ENCODE measurements at regions not wholly inside any gene's neighbourhood (a gene's known extent, or its start where the extent isn't known, plus 50 kb on each side); places are given as distances from the start of the nearest gene placed in this dataset.
"Not testable (repeated sequence)": the region's sequence is repeated elsewhere in the genome, so short reads cannot be mapped to it uniquely, and the experiment has no call there.

DNA sequence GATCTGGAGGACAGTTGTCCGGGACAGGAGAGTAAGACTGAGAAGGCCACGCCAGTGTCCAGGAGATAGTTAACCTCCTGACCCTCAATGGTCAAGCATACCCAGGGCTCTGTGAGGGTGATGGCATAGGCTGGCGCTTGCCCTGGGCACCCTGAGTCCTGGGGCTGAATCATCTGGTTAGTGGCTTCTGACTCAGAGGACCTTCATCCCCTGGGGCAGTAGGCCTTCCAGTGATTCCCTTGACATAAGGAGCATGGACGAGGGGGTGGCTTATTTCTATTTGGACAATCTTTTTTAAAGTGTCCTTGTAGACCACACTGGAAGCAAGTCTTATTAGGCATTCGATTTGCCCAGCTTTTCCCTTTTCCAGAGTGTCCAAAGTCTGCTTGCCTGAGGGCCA, 108.4 kb upstream of the SHISA3 start:
- DNase-seq = not testable (repeated sequence)

DNA sequence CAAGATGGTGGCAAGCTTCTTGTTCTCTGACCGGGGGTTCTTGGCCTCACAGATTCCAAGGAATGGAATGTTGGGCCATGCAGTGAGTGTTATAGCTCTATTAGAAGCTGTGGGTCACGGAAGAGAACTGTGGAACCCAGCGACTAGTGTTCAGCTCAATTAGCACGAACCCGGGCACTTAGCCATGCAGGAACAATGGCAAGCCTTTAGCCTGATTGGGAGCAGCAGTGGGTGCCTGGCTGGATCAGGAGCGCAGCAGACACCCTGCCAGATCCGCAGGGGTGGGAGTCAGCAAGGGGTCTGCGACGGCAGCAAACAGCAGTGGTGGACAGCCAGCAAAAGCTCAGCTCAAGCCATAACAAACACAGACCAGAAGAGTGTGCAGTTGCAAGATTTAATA, 105.1 kb upstream of the SHISA3 start:
- DNase-seq = not testable (repeated sequence)

DNA sequence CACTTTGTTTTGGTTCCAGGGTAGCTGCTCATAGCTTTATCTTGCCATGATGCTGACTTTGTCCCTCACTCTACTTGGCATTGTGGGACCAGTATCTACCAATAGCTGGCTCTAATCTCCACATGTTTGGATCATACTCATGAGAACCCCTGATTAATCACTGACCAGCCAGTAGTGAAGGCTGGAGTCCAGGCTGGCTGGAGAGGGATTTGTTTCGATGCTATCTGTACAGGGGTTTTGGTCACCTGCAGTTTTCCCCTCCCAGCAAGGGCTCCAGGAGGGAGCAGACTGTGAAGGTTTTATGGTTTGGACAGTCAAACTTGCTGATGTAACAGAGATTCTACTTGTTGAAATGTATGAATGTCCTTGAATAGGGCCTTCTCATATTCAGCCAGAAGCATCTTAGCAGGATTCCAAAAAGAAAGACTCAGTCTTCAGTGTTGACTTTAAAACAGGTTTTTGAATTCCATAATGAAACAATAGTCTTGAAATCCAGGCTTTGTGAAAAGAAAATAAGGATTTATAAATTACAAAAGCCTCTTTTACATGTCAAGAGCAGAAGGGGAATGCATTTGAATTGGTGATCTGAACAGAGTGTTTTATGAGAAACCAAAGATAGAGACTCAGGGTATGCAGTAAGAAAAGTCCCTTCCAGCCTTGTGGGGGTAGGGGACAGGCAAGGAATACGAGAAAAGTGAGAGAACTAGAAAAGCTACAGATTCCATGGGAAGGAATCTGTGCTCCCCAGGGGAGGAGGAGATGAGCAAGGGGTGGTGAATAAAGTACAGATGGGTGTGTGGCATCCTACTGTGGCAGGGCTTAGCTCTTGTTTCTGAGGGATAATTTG, 103.1 kb upstream of the SHISA3 start:
- DNase-seq = no peak

DNA sequence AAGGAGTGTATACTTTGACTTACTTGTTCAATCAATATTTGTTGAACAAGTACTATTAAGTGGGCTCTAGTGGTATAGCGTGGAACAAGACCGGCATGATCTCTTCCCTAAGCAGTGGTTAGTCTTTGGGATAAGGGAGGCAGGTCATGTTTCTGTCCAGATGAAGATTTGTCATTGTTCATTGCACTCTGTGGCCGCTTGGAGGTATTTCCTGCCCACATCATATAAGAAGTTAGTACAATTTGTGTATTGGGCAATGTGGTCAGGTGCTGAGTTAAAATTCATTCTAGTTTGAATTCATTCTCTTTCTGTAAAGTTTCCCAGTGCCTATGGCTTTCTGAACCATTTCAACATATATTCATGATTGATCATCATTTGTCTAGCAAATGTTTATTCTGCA, 101.1 kb upstream of the SHISA3 start:
- DNase-seq = no peak

DNA sequence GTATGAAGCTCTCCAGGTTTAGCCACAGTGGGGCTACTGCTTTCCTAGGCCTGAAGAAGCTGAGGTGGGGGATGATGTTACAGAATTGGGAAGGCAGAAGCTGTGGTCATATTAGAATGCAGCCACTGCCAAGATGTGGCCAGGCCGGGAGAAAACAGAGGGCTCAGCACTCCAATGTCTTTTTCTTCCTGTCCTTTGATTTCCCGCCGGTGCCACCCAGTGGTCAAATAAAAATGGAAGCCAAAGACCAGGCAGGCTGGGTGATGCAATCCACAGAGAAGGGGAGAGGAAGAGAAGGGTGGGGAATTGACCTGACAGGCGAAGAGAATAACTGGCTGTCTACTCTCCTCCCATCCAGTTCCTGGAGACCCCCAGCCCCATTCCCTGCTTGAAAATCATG, 94.9 kb upstream of the SHISA3 start:
- no peak for DNase-seq

DNA sequence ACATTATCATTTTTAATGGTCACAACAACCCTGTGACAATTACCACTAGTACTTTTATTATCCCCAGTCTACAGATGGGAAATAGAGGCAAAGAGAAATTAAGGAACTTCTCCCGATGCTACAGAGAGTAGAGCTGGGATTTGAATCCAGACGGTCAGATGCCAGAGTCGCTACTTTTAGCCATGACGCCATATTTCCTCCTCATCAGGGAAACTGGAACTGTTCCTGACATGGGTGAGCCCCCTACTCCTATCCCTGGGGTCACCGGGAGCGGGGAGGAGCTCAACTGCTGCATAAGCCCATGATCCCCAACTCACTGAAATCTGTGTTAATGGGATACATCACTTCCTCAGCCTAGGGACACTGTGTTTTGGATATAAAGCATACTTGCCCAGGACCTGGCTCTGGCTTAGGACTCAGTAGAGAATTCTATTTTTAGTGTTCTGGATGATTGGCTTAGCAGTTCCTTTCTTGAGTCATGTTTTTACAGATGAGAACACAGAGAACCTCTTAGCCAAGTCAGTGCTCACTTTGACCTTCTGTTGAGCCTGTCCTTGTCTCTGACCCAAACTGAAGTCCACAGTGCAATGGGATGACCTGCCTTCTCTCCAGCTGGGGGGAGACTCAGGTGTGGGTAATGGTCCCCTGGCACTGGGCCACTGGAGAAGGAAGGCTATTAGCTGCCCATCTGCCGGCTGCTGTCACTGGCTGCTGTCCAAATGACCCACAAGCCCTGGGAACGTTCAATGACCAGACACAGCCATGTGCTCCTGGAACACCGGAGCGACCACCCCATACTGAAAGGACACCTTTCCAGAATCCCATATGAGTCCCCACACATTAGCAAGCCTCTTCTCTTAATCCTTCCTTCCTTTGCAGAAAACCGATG, 90.8 kb upstream of the SHISA3 start:
- no peak for DNase-seq

DNA sequence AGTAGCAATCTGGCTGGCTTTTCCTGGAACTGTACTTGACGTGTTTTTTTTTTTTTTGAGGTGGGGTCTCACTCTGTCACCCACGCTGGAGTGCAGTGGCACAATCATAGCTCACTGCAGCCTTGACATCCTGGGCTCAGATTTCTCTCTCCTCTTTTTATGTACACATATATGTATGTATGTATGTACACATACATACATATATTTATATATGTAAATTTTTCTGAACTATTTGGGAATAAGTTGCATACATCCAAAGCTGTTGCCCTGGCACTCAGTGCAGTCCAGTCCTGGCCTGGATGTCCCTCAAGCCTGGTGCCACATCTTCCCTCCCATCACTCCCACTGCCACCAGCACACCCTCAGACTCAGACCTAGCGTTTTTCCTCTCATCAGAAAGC, 89.0 kb upstream of the SHISA3 start:
- DNase-seq = no peak

DNA sequence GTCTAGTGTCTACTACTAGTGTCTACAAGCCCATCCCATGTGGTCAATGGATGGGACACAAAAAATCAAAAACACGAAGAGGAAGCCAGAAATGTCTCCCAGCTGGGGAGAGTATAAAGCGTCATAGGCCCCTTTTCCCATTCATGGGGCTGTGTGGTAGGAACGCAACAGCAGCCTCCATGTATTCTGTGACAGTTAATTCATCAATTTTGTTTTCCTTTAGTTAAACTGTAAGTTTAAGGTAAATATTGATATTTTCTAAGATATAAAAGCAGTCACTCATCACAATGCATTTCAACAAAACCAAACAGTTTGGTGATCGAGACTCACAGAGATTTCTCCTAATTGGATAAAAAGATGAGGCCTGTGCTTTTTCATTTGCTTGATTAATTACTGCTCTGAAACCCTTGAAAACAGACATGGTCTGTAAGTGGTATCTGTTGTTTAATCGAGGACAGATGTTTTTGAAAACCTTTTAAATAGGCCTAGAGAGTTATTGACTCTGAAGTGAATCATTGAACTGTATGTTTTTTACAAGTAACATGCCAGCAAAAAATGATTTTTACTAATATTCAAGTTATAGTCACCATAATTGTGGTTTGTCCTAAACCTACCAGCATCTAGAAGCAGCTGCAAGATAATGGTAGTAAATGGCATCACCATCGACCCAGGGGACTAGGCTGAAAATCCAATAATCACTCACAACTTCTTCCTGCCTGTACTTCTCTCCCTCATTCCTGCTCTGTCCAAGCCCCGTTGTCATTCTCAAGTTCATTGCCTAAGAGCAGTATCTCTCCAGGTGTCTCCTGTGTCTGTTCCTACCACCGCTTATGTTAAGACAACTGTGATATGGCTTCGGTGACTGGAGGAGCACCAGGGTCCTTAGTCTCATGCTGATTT, 87.7 kb upstream of the SHISA3 start:
- DNase-seq = no peak

DNA sequence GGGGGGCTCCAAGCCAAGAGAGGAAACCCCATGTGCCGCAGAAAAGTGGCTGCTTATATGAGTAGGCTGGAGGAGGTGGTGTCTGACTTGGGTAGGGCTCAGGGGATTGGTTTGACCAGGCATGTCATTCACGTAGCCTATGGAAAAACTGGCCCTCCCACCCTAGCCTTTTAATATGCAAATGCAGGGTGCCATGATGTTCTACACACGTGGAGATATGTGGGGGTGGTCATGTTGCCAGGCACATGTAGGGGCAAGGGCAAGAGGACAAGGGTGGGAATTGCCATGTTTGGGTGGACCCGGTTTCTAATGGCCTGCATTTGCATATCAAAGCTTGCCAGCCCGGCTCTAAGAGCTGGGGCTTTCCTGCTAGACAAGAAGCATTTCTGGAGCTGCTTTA, 86.9 kb upstream of the SHISA3 start:
- no peak for DNase-seq

DNA sequence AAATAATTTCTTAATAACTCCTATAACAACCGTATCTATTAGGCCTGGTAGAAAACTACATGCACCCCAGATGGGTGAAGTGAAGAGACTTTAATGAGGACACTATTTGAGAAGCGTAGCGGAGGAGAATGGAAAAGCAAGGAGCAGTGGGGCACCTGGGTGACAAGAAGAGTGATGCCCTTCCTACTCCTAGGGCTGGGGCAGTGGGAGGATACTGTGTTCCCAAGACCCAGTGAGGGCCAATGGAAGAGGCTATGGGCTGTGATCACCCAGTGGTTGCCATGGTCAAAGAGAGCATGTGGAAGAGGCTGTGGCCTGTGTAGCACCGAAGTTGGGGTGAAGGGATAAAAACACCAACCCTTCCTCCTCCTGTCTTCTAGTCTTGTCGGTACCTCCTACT, 86.5 kb upstream of the SHISA3 start:
- DNase-seq = no peak

DNA sequence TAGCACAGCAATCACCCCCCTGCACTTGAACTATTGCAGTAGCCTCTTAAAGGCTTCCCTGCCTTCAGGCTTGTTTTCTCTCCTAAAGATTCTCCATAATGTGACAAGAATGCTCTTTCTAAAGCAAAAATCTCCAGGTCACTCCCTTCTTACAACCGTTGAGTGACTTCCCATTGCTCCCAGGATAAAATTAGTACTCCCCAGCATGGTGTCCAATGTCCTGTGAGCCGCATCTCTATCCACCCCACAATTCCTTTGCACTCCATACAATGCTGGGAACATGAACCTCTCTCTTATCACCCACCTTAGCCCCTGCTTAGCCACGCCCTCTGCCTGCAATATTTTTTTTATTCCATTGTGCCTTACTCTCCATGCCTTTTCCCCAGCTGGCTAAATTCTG, 85.7 kb upstream of the SHISA3 start:
- DNase-seq = no peak

DNA sequence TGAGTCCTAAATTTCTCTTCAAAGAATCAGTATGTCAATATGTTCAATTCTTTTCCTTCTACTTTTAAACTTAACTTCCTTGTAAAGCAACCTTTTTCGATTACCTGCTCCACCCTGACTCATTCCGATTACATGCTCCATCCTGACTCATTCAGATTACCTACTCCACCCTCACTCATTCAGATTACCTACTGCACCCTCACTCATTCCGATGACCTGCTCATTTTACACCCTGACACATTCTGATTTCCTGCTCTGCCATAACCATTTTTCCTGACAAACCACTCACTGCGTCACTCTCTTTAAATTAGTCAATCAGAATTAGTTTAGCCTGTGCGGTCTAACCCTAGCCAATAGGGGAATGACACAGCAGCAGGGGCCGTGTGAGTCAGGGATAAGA, 83.9 kb upstream of the SHISA3 start:
- not testable (repeated sequence) for DNase-seq

DNA sequence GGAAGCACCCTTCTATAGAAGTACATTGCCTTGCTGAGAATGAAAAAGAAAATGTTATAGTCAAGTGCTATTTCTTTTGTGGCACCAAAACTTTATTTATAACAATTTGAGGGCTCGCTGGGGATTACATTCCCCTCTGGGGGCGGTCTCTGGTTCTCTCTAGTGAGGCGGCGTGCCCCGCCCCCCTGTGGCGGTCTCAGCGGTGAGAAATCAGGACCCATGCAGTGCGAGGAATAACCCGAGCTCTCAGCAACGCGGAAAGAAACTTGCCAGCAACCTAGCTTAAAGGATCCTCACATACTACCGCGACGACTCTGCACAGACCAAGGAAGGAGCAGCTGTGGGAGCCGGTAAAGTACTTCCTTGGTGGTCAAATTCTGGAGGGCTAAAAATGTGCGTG, 83.4 kb upstream of the SHISA3 start:
- DNase-seq = no peak

DNA sequence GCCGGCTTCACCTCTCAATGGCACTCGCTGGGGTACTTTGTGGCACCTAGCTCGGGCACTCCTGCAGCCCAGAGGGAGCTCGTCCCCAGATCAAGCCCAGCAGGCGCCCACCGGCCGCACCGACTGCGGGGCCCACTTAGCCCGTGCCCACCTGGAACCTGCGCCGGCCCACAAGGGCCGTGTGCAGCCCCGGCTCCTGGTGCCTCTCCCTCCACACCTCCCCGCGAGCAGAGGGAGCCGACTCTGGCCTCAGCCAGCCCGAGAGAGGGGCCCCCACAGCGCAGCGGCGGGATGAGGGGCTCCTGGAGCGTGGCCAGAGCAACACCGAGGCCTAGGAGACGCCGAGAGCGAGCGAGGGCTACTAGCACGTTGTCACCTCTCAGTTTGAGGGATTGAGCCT, 82.1 kb upstream of the SHISA3 start:
- DNase-seq = no peak

DNA sequence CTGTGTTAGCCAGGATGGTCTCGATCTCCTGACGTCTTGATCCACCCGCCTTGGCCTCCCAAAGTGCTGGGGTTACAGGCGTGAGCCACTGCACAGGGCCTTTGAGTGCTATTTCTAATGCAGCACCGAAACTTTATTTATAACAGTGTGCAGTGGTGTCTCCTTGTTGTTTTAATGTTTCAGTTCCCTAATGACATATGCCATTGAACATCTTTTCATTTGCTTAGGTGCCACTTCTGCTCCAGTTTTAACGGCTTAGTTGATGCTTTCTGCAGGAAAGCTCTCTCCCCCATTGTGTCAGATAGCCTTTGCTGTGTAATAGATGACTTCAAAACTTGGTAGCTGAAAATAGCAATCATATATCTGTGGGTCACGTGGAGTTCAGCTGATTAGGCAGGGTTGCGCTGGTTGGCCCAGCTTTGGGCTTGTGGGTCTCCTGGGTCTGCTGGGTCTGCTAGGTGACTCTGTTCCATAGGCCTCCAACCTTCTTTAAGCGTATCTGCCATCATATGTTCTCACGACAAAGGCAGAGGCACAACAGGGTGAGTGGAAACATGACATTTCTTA, 76.4 kb upstream of the SHISA3 start:
- DNase-seq = no peak

DNA sequence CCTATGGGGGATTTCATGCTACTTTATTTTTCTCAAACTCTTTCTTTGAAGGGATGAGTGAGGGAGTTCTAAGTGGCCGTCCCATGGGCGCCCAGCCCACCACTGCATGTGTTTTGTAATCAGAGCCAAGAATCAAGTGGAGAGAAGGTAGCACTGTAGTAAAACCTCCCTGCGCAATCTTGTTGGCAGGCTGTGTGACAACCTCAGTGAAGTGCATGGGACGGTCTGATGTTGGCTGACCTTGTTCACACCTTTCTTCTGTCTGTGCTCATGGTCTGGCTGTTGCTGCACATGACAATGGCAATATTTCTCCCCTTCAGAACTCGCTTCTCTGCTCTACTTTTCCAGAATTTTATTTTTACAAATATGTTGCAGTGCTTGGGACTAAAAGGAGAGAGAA, 71.2 kb upstream of the SHISA3 start:
- DNase-seq = no peak

DNA sequence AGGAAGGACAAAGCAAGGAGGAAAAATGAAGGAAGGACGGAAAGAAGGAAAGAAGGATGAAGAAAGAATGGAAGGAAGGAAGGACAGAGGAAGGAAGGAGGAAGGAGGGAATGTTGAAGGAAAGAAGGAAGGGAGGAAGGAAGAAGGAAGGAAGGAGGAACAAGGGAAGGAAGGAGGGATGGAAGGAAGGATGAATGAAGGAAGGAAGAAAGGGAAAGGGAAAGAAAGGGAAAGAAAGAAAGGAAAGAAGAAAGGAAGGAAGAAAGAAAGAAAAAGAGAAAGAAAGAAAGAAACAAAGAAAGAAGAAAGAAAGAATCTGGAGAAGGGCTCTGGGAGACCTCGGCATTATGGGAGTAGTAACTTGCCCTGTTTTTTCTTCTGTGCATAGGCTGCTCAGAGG, 70.8 kb upstream of the SHISA3 start:
- no peak for DNase-seq

DNA sequence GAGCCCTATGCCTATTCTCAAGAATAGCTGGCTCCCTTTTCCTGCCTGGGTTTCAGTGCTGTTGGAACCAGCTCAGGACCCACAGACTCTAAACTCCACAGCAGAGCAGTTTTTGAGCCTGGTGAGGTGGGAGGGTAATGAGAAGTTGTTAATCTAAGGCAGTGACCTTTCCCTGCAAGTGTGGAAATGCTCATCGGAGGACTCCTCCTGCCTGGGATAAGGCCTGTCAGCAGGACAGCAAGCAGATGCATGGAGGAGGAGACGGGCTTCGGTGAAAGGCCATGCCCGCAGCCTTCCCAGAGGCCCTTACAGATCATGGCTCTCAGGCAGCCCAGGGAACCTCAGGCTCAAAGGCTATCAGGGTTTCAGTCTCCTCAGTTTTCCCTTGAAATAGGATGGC, 70.0 kb upstream of the SHISA3 start:
- no peak for DNase-seq

DNA sequence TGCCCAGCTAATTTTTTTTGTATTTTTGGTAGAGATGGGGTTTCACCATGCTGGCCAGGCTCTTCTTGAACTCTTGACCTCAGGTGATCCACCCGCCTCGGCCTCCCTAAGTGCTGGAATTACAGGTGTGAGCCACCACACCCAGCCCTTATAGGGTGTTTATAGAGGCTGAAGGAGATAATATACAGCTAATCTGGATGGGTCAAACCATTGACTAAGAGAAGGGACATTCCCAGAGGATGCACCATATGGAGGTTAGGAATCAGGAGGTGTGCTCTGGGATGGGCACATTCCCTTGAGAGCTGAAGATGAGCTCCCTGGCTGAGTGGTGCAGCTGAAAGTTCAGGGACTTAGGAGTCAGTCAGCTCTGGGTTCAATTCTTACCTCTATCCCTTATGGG, 68.3 kb upstream of the SHISA3 start:
- DNase-seq = no peak

DNA sequence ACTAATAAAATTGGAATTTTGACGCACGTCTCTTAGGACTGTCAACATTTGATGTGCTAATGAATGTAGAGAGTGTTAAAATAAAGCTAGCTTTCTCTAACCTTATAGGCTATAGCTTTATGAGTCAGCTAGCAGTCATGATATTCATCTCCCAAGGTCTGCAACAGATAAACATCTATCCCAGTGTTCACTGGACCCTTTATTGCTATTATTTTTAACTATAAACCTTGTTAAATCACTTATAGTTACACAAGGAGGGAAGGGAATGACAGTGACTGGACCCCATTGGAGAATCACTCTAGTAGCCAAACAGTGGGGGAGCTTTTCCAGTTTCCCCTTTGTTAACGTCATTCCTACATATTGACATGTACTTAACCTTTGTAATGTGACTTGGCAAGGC, 67.9 kb upstream of the SHISA3 start:
- DNase-seq = no peak

DNA sequence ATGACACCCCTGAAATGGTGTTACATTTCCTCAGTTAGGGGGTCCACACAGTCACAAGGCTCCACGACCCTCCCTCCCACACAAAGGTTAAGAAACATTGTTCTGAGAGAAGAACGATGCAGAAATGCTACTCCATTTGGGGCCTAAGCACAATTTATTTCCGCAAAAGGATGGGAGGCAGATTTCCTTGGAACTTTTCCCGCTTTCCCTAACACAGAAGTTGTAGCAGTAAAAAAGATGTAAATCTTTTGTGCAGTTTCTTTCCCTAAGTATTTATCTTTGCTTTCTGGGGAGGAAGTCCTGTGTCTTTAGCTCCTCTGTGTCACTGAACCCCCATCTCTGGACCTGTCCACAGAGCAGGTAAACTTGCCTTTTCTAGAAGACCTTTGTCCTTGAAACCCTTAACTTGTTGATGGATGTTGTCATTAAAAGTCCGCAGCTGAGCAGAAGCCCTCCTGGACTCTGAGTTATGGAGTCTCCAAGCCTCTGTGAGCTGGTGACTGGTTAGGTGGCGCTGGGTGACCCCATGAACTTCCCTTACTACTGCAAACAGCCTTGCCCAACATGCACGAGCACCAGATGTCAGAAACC, 67.2 kb upstream of the SHISA3 start:
- DNase-seq = no peak

DNA sequence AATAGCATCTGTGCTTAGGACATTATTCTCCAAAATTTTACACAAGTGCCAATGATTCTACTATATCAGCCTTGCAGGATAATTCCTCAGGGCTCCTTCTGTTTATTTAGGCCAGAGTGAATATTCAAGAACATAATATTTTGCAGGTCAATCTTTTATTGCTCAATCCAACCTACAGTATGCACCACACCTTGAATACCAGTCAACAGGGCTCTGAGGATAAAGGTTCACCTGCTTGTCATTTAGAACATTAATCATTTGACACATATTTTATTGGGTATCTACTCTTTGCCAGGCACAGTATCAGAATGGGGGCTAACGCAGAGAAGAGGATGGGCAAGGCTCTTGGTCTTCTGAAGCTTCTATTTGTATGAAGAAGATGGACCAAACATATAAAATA, 66.2 kb upstream of the SHISA3 start:
- DNase-seq = no peak

Data from NCI-H526 treated with DMSO at 0.1 percent for 48 hours (cell line).